Fibroblast of lung (primary cell): ENCODE measurements at regions not wholly inside any gene's neighbourhood (a gene's known extent, or its start where the extent isn't known, plus 50 kb on each side); places are given as distances from the start of the nearest gene placed in this dataset.

Experiments
- EZH2 ChIP-seq: IDR thresholded peaks from 2 replicates; pipeline ENCODE4 v1.5.1; 2012; ENCODE audit warnings: low read length, control low read depth, mild to moderate bottlenecking; ENCODE audit errors: missing control alignments
- TF ChIP-seq, protein P1 (sequence below), 2 donors: IDR thresholded peaks in 1 of 2; conservative IDR thresholded peaks in 1 of 2; 1 replicate in 1 of 2; 2 replicates in 1 of 2; pipeline ENCODE4 v1.5.1; 2011 to 2012; ENCODE audit warnings: low read length in 2 of 2, control low read depth in 1 of 2, inconsistent platforms in 1 of 2, low read depth in 1 of 2, mild to moderate bottlenecking in 1 of 2

DNA sequence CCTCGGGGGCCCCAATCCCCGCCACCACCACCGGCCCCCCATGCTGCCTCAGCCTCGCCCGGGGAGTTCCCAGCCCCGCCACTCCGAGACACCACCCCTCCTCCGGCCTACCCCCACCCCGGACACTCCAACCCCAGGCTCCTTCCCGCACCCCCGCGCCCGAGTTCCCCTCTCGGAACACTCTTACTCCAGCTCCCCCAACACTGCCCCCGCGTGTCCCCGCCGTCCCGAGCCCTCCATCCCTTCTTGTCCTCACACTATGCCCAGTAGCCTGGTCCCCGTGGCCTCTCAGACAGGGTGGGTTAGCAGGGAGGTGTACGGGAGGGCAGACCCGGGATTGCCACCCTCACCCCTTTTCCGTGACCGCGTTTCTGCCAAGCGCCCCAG, 276.1 kb downstream of the BCOR start:
- TF ChIP-seq, protein P1, sequence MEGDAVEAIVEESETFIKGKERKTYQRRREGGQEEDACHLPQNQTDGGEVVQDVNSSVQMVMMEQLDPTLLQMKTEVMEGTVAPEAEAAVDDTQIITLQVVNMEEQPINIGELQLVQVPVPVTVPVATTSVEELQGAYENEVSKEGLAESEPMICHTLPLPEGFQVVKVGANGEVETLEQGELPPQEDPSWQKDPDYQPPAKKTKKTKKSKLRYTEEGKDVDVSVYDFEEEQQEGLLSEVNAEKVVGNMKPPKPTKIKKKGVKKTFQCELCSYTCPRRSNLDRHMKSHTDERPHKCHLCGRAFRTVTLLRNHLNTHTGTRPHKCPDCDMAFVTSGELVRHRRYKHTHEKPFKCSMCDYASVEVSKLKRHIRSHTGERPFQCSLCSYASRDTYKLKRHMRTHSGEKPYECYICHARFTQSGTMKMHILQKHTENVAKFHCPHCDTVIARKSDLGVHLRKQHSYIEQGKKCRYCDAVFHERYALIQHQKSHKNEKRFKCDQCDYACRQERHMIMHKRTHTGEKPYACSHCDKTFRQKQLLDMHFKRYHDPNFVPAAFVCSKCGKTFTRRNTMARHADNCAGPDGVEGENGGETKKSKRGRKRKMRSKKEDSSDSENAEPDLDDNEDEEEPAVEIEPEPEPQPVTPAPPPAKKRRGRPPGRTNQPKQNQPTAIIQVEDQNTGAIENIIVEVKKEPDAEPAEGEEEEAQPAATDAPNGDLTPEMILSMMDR (conservative IDR thresholded peaks at IDR 0.05 in 1 of 2, IDR thresholded peaks at IDR 0.05 in 1 of 2; ENCODE audit: low read depth in 1 of 2, low read length in 2 of 2) = no peak
- TF ChIP-seq EZH2 = no peak
